GM23248 (cell line): ENCODE measurements at regions not wholly inside any gene's neighbourhood (a gene's known extent, or its start where the extent isn't known, plus 50 kb on each side); places are given as distances from the start of the nearest gene placed in this dataset.

Source experiments
- EZH2 ChIP-seq: fragments of 200-600 bp; sonication (generic); IDR thresholded peaks from 2 replicates; pipeline ENCODE4 v1.6.1; 2018; ENCODE audit warnings: antibody characterized with exemption, mild to moderate bottlenecking; ENCODE audit not compliant: insufficient read depth, poor library complexity, severe bottlenecking
- EZH2phosphoT487 ChIP-seq: fragments of 200-600 bp; sonication (generic); IDR thresholded peaks from 2 replicates; pipeline ENCODE4 v1.6.1; 2018; ENCODE audit warnings: antibody characterized with exemption, moderate library complexity, mild to moderate bottlenecking, low read depth; ENCODE audit not compliant: insufficient read depth

- TF ChIP-seq EZH2 (no peak), EZH2phosphoT487 (no peak)
Measured at GRCh38 chr11:95483339-95483738, 252.3 kb upstream of the SESN3 start.
